GM12874 (cell line): ENCODE measurements at regions not wholly inside any gene's neighbourhood (a gene's known extent, or its start where the extent isn't known, plus 50 kb on each side); places are given as distances from the start of the nearest gene placed in this dataset.

ENCODE experiments used
- TF ChIP-seq, protein P1 (sequence below): IDR thresholded peaks from 2 replicates; pipeline ENCODE4 v1.5.1; 2011; ENCODE audit warnings: low read depth, mild to moderate bottlenecking, control low read depth, low read length, moderate library complexity; ENCODE audit not compliant: insufficient read depth

- TF ChIP-seq, protein P1, sequence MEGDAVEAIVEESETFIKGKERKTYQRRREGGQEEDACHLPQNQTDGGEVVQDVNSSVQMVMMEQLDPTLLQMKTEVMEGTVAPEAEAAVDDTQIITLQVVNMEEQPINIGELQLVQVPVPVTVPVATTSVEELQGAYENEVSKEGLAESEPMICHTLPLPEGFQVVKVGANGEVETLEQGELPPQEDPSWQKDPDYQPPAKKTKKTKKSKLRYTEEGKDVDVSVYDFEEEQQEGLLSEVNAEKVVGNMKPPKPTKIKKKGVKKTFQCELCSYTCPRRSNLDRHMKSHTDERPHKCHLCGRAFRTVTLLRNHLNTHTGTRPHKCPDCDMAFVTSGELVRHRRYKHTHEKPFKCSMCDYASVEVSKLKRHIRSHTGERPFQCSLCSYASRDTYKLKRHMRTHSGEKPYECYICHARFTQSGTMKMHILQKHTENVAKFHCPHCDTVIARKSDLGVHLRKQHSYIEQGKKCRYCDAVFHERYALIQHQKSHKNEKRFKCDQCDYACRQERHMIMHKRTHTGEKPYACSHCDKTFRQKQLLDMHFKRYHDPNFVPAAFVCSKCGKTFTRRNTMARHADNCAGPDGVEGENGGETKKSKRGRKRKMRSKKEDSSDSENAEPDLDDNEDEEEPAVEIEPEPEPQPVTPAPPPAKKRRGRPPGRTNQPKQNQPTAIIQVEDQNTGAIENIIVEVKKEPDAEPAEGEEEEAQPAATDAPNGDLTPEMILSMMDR, result no peak
Measured at GRCh38 chr13:84812078-84812477, 929.8 kb upstream of the SLITRK1 start.

- TF ChIP-seq, protein P1, result no peak
Measured at GRCh38 chr13:84810781-84811180, 928.5 kb upstream of the SLITRK1 start.

- TF ChIP-seq, protein P1, result no peak
Measured at GRCh38 chr13:84802073-84802472, 919.8 kb upstream of the SLITRK1 start.

GRCh38 chr13:84784443-84785153 is 902.3 kb upstream of the SLITRK1 start:
- TF ChIP-seq, protein P1, result no peak

GRCh38 chr13:84777316-84777715 is 895.0 kb upstream of the SLITRK1 start:
- TF ChIP-seq, protein P1, result no peak

GRCh38 chr13:84776593-84776992 is 894.3 kb upstream of the SLITRK1 start:
- TF ChIP-seq, protein P1, result no peak

GRCh38 chr13:84774111-84774510 is 891.8 kb upstream of the SLITRK1 start:
- TF ChIP-seq, protein P1, result no peak

- TF ChIP-seq, protein P1, result no peak
Measured at GRCh38 chr13:84760956-84761355, 878.7 kb upstream of the SLITRK1 start.
